Temporal lobe (tissue), 1 donor: ENCODE measurements at regions not wholly inside any gene's neighbourhood (a gene's known extent, or its start where the extent isn't known, plus 50 kb on each side); places are given as distances from the start of the nearest gene placed in this dataset. TPM values are rescaled to one million over a fixed set of nuclear protein-coding genes. Genes with fewer than 3 reads are reported as not detected.

Experiments used
- small RNA-seq: library from RNA; depleted of rRNA; stranded (forward); fragments of <200 nt; gene quantifications from one replicate; pipeline ENCODE3, GENCODE V24; 2014; ENCODE audit warnings: low replicate concordance

Small RNA genes in the stretch of these regions (small RNA-seq; reads per million reads assigned to genes)
- not detected for gene AC105424.1
- gene RF00156: not detected
- not detected for gene RN7SL205P
- gene RNU6-224P: not detected
